ENCODE measurements at regions not wholly inside any gene's neighbourhood (a gene's known extent, or its start where the extent isn't known, plus 50 kb on each side); places are given as distances from the start of the nearest gene placed in this dataset.

DNA sequence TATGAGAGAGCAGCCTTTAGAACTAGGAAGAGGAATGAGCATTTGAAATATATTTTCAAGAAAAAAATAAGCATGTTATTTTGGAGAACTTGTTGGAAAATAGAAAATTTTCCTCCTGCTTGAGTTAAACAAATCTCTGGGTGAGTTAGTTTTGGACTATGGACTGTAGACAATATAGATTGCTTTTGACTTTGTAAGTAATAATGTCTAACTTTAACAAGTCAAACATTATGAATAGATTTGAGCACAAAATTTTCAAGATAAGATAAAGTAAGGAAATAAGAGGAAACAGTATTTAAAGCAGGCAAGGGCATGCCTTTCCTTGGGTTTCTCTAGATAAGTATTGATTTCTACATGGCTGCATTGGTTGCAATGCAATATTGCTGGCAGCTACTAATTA, 360.8 kb downstream of the LMO4 start:
- intact Hi-C loops (cut with DNase I, micrococcal nuclease) = no loop called here
- no peak for ATAC-seq
- H3K9me3 Mint-ChIP-seq (ENCODE audit: low read depth) = no peaks in the 10 kb centered on the region
- DNase-seq = no peak
- H3K27ac Mint-ChIP-seq = no peak overlapping the region
- no peaks in the 10 kb centered on the region for H3K36me3 Mint-ChIP-seq (ENCODE audit: low read depth)
- no peaks in the 10 kb centered on the region for H3K4me1 Mint-ChIP-seq
- no peak overlapping the region for H3K4me3 Mint-ChIP-seq
- H3K27me3 Mint-ChIP-seq = peaks cover 7% of the 10 kb centered on the region
- POLR2A ChIA-PET = no interaction called here
- CTCF ChIA-PET = no interaction called here

DNA sequence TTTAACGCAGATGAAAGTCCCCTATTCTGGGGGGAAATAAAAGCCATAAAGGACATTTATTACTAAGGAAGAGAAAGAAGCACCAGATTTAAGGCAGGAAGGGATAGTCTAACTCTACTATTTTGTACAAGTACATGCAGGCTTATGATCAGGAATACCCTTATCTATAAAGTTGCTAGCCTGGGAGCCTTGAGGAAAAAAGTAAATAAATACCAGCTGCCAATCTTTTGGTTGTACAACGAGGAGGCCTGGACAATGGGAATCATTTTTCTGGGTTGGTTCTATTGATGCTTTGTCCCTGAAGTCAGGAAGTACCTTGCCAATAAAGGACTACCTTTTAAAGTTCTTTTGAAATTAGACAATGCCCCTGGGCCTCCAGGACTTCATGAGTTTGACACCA, 367.8 kb downstream of the LMO4 start:
- DNase-seq (no peak), ATAC-seq (no peak)
- CTCF ChIA-PET = interaction anchor here (0.7 kb wide), 1 partner anchor 566 kb away, joined by 3 read pairs; no protein-coding TSS in a partner anchor
- Mint-ChIP-seq H3K9me3 (ENCODE audit: low read depth) (peaks cover 6% of the 10 kb centered on the region), H3K27ac (no peak overlapping the region), H3K4me3 (no peak overlapping the region), H3K36me3 (ENCODE audit: low read depth) (no peaks in the 10 kb centered on the region), H3K27me3 (no peaks in the 10 kb centered on the region), H3K4me1 (no peaks in the 10 kb centered on the region)
- POLR2A ChIA-PET = no interaction called here
- intact Hi-C loops (cut with DNase I, micrococcal nuclease) = no loop called here

DNA sequence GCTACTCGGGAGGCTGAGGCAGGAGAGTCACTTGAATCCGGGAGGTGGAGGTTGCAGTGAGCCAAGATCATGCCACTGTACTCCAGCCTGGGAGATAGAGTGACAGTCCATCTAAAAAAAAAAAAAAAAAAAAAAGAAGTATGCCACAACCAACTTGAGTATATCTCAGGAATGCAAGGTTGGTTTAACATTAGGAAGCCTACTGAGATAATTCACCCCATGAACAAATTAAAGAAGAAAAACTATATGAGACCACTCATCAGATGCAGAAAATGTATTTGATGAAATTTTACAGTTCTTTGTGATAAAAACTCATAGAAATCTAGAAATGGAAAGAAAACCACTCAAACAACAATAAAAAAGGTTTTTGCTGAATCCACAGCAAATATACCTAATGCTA, 373.8 kb downstream of the LMO4 start:
- H3K27me3 Mint-ChIP-seq = no peaks in the 10 kb centered on the region
- no peaks in the 10 kb centered on the region for H3K4me1 Mint-ChIP-seq
- H3K36me3 Mint-ChIP-seq (ENCODE audit: low read depth) = no peaks in the 10 kb centered on the region
- ATAC-seq (no peak), DNase-seq (no peak)
- H3K9me3 Mint-ChIP-seq (ENCODE audit: low read depth) = peaks cover 11% of the 10 kb centered on the region
- H3K4me3 Mint-ChIP-seq = no peak overlapping the region
- CTCF ChIA-PET = no interaction called here
- no peak overlapping the region for H3K27ac Mint-ChIP-seq
- intact Hi-C loops (cut with DNase I, micrococcal nuclease) = no loop called here
- POLR2A ChIA-PET = no interaction called here

DNA sequence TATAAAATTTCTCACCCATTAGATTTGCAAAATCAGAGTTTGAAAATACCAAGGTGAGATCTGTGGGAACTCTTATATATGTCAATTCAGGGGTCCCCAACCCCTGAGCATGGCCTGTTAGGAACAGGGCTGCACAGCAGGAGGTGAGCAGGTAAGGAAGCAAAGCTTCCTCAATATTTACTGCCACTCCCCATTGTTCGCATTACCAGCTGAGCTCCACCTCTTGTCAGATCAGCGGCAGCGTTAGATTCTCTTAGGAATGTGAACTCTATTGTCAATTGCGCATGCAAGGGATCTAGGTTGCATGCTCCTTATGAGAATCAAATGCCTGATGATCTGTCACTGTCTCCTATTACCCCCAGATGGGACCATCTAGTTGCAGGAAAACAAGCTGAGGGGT, 376.6 kb downstream of the LMO4 start:
- no peaks in the 10 kb centered on the region for H3K4me1 Mint-ChIP-seq
- H3K9me3 Mint-ChIP-seq (ENCODE audit: low read depth) = peaks cover 11% of the 10 kb centered on the region
- H3K27me3 Mint-ChIP-seq = no peaks in the 10 kb centered on the region
- H3K36me3 Mint-ChIP-seq (ENCODE audit: low read depth) = no peaks in the 10 kb centered on the region
- no peak overlapping the region for H3K27ac Mint-ChIP-seq
- POLR2A ChIA-PET = no interaction called here
- ATAC-seq (no peak), DNase-seq (no peak)
- intact Hi-C loops (cut with DNase I, micrococcal nuclease) = no loop called here
- CTCF ChIA-PET = no interaction called here
- no peak overlapping the region for H3K4me3 Mint-ChIP-seq

DNA sequence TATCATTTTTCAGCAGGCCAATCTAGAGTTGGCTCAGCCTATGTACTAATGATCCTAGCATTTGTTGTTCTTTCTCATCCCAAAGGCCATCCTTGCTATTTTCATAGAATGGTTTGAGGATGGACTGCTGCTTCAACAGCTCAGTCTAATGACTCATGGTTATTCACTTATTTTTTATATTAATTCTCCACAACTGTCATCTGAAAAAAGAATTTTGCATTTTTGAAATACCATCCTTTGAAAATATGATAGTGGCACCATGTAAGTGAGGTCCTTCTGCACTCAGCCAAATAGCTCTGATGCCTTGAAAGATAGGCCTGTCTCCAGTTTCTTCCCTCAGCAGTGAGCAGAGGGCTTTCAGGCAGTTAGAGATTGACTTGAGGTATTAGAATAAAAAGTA, 377.5 kb downstream of the LMO4 start:
- ATAC-seq = no peak
- CTCF ChIA-PET = no interaction called here

DNA sequence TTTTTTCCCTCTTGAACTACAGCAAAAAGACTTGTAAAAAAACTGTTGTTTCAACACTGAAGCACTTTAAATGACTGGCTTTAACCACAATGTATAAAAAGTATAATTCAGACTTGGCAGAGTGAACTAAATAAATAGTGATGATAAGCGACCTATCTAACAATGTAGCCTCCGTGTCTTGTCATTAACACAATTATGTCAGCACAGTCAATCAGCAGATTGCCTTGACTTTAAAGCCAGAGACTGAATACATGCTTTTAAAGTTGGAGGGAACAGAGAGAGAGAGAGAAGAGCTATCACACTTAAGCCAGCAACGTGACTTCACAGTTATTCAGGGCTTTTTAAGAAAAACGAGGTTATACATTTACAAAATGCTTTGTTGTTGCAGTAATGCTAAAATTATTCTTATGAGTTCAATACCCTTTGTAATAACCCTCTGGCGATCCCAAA, 378.1 kb downstream of the LMO4 start:
- POLR2A ChIA-PET = no interaction called here
- peaks cover 4% of the 10 kb centered on the region for H3K9me3 Mint-ChIP-seq (ENCODE audit: low read depth)
- intact Hi-C loops (cut with DNase I, micrococcal nuclease) = no loop called here
- CTCF ChIA-PET = no interaction called here
- H3K27me3 Mint-ChIP-seq = no peaks in the 10 kb centered on the region
- H3K27ac Mint-ChIP-seq = no peak overlapping the region
- ATAC-seq = no peak
- H3K36me3 Mint-ChIP-seq (ENCODE audit: low read depth) = no peaks in the 10 kb centered on the region
- no peak for DNase-seq
- no peaks in the 10 kb centered on the region for H3K4me1 Mint-ChIP-seq
- H3K4me3 Mint-ChIP-seq = no peak overlapping the region

More for the DNA sequence above, 377.5 kb downstream of the LMO4 start:
- H3K4me3 Mint-ChIP-seq = no peak overlapping the region
- H3K9me3 Mint-ChIP-seq (ENCODE audit: low read depth) = peaks cover 6% of the 10 kb centered on the region
- intact Hi-C loops (cut with DNase I, micrococcal nuclease) = no loop called here
- no peaks in the 10 kb centered on the region for H3K27me3 Mint-ChIP-seq
- no peak for DNase-seq
- H3K4me1 Mint-ChIP-seq = no peaks in the 10 kb centered on the region
- no peaks in the 10 kb centered on the region for H3K36me3 Mint-ChIP-seq (ENCODE audit: low read depth)
- POLR2A ChIA-PET = no interaction called here
- no peak overlapping the region for H3K27ac Mint-ChIP-seq

DNA sequence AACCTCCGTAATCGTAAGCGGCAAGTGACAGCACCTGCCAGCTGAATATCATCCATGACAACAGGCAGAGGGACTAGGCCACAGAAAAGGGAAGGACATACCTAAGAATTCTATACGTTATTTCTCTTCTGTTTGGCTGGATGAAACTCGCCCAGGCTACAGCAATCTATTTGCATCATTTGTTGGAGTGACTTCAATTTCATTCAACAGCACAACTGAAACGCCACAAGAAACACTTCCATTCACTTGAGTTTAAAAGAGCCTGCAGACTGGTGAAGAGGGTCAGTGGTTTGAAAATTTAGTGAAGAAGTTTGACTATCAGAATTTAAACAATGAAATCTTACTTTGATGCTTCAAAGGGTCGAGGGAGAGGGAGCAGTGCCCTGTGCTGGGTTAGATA, 378.7 kb downstream of the LMO4 start:
- H3K27me3 Mint-ChIP-seq = no peaks in the 10 kb centered on the region
- ATAC-seq = no peak
- H3K36me3 Mint-ChIP-seq (ENCODE audit: low read depth) = no peaks in the 10 kb centered on the region
- no peak overlapping the region for H3K27ac Mint-ChIP-seq
- DNase-seq = no peak
- no peaks in the 10 kb centered on the region for H3K4me1 Mint-ChIP-seq
- peaks cover 2% of the 10 kb centered on the region for H3K9me3 Mint-ChIP-seq (ENCODE audit: low read depth)
- ChIA-PET POLR2A (no interaction called here), CTCF (no interaction called here)
- intact Hi-C loops (cut with DNase I, micrococcal nuclease) = no loop called here
- H3K4me3 Mint-ChIP-seq = no peak overlapping the region

DNA sequence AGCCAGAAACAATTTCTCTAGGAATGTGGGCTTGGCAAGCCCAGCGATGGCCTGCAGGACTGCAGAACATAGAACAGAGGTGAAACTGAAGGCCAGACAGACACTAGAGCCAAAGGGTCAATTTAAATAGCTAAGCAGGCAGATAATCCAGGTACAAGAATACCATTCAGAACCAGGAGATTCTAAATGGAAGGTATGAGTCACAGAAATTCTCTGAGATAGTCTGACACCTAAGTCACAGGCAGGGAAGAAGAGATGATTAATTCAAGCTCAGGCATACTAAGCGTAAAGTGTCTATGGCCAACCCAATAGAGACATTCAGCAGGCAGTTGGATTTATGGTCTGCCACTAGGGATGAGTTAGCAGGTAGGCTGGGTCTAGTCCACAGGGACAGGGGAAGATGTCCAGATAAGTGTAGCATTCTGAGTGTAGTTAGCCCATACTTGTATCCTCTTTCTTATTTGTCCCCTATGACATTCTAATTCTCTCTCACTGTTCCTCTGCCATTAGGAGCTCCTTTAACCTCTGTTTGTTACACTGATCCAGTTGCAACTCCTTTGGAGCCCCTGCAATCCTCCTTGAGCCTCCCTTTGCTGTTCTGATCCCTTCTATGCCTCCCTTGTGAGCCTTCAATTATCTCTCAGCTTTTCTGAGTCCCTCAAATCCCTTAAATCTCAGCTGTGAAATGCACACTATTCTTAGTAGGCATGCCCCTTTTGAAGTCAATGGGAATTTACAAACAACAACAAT, 383.8 kb downstream of the LMO4 start:
- no peak for ATAC-seq
- Mint-ChIP-seq H3K27me3 (peaks cover 2% of the 10 kb centered on the region), H3K36me3 (ENCODE audit: low read depth) (no peaks in the 10 kb centered on the region), H3K9me3 (ENCODE audit: low read depth) (no peaks in the 10 kb centered on the region), H3K4me1 (no peaks in the 10 kb centered on the region), H3K4me3 (no peak overlapping the region), H3K27ac (no peak overlapping the region)
- intact Hi-C loops (cut with DNase I, micrococcal nuclease) = no loop called here
- POLR2A ChIA-PET = interaction anchor here (0.6 kb wide), 1 partner anchor 153 kb away, joined by 3 read pairs; no protein-coding TSS in a partner anchor
- CTCF ChIA-PET = no interaction called here
- DNase-seq = no peak

DNA sequence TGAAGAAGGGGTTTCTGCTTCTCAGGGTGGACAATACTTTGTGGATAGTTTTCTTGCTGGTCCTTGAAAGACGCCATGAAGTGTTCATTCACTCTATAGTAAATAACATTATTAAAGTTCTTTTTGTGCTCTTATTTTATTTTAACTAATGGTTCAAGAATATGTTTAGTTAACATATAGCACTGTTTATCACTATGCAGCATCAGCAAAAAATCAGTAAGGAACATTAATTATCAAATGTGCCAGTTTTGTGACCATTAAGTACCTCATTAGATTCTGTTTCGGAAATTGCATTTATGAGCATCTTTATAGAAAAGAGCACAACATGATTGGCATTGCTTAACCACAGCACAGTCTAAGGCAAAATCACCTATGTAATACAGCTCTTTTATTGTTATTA, 385.6 kb downstream of the LMO4 start:
- H3K36me3 Mint-ChIP-seq (ENCODE audit: low read depth) = no peaks in the 10 kb centered on the region
- DNase-seq (no peak), ATAC-seq (no peak)
- H3K27me3 Mint-ChIP-seq = peaks cover 2% of the 10 kb centered on the region
- no peak overlapping the region for H3K4me3 Mint-ChIP-seq
- POLR2A ChIA-PET = no interaction called here
- no peaks in the 10 kb centered on the region for H3K9me3 Mint-ChIP-seq (ENCODE audit: low read depth)
- intact Hi-C loops (cut with DNase I, micrococcal nuclease) = no loop called here
- CTCF ChIA-PET = no interaction called here
- H3K27ac Mint-ChIP-seq = no peak overlapping the region
- no peaks in the 10 kb centered on the region for H3K4me1 Mint-ChIP-seq

DNA sequence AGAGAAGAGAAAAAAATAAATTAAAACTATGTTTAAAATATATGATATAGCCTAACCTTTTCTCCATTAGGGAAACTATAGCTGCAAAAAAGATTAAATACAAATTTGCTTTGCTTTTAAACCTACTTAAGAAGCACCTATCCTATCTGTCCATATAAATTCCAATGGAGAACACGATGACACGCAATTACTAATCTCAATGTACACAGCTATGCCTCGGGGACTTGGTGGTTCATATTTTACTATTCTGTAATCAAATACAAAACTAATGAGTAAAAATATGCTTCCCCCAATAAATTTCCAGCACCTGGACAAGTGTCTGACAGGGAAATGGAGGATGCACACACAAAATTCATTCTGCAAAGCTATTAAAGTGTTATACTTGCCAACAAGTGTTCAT, 386.4 kb downstream of the LMO4 start:
- H3K4me1 Mint-ChIP-seq = no peaks in the 10 kb centered on the region
- H3K9me3 Mint-ChIP-seq (ENCODE audit: low read depth) = no peaks in the 10 kb centered on the region
- ChIA-PET POLR2A (no interaction called here), CTCF (no interaction called here)
- intact Hi-C loops (cut with DNase I, micrococcal nuclease) = no loop called here
- H3K36me3 Mint-ChIP-seq (ENCODE audit: low read depth) = no peaks in the 10 kb centered on the region
- H3K4me3 Mint-ChIP-seq = no peak overlapping the region
- peaks cover 2% of the 10 kb centered on the region for H3K27me3 Mint-ChIP-seq
- no peak overlapping the region for H3K27ac Mint-ChIP-seq
- ATAC-seq (no peak), DNase-seq (no peak)

DNA sequence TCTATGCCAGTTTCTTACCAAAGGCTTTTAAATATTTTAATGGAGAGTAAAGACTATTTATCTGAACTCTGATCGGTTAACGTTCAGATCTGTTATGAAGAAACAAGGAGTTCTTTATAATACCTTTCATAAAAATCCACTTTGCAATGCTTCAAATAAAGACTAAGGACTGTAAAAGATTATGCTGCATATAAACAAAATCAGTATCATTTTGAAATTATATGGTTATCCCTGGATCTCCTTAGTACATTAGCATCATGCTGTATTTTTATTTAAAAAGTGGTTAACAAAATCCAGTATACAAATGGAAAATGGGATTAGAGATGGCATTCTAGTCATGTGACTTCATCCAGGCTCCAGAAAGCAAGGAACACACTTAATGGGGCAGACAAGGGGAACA, 386.8 kb downstream of the LMO4 start:
- POLR2A ChIA-PET = no interaction called here
- DNase-seq (no peak), ATAC-seq (no peak)
- Mint-ChIP-seq H3K27me3 (peaks cover 2% of the 10 kb centered on the region), H3K27ac (no peak overlapping the region), H3K4me1 (no peaks in the 10 kb centered on the region), H3K4me3 (no peak overlapping the region), H3K9me3 (ENCODE audit: low read depth) (no peaks in the 10 kb centered on the region), H3K36me3 (ENCODE audit: low read depth) (no peaks in the 10 kb centered on the region)
- intact Hi-C loops (cut with DNase I, micrococcal nuclease) = no loop called here
- CTCF ChIA-PET = no interaction called here

DNA sequence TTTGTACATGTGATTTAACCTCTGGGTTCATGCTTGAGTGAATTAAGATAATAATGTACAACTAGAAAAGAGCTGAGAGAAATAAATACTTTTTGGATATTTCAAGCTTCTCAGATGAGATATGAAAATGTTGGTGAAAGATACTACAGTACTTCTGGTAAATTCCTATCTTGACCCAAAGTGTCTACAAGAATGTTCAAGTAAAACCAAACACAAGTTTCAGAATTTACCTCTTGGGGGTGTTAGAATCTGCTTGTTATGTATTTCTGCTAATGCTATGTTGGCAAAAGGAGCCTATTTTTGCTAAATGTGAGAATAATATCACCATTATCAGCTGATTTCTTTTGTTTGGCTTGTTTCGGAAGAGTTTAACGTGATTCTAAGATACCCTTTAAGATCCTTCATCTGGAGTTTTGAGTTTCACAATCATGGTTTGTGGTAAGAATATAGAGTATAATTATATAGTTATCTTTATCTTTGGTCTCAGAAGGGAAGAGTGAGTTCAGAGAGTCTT, 388.5 kb downstream of the LMO4 start:
- no peaks in the 10 kb centered on the region for H3K4me1 Mint-ChIP-seq
- CTCF ChIA-PET = interaction anchor here (1.0 kb wide), 1 partner anchor 424 kb away, joined by 3 read pairs; no protein-coding TSS in a partner anchor
- ATAC-seq = no peak
- intact Hi-C loops (cut with DNase I, micrococcal nuclease) = no loop called here
- H3K27me3 Mint-ChIP-seq = peaks cover 2% of the 10 kb centered on the region
- no peak for DNase-seq
- H3K9me3 Mint-ChIP-seq (ENCODE audit: low read depth) = no peaks in the 10 kb centered on the region
- no peaks in the 10 kb centered on the region for H3K36me3 Mint-ChIP-seq (ENCODE audit: low read depth)
- POLR2A ChIA-PET = no interaction called here
- H3K4me3 Mint-ChIP-seq = no peak overlapping the region
- H3K27ac Mint-ChIP-seq = no peak overlapping the region

Data from activated CD4-positive, alpha-beta T cell treated with anti-CD3 and anti-CD28 coated beads for 36 hours (primary cell).